ENCODE measurements at regions not wholly inside any gene's neighbourhood (a gene's known extent, or its start where the extent isn't known, plus 50 kb on each side); places are given as distances from the start of the nearest gene placed in this dataset.

- no peak for DNase-seq (ENCODE audit: low read depth in 1 of 2, low spot score in 1 of 2)
- ATAC-seq = no peak
- CTCF ChIA-PET = no interaction called here
- Histone ChIP-seq H3K4me2 (no peak overlapping the region), H3K27ac (no peak overlapping the region), H3K4me3 (no peak overlapping the region), H3K9me3 (peaks cover 14% of the 10 kb centered on the region; the same call in 1 of the 3 replicates), H3K4me1 (no peaks in the 10 kb centered on the region)
- WGBS (ENCODE audit: missing lambda C conversion rate) = 85% methylated on average over 5 of the region's 5 CpGs
- no peak for TF ChIP-seq CHD2 (IDR thresholded peaks at IDR 0.05; ENCODE audit: low read length, partially characterized antibody)
- TF ChIP-seq, protein P1, sequence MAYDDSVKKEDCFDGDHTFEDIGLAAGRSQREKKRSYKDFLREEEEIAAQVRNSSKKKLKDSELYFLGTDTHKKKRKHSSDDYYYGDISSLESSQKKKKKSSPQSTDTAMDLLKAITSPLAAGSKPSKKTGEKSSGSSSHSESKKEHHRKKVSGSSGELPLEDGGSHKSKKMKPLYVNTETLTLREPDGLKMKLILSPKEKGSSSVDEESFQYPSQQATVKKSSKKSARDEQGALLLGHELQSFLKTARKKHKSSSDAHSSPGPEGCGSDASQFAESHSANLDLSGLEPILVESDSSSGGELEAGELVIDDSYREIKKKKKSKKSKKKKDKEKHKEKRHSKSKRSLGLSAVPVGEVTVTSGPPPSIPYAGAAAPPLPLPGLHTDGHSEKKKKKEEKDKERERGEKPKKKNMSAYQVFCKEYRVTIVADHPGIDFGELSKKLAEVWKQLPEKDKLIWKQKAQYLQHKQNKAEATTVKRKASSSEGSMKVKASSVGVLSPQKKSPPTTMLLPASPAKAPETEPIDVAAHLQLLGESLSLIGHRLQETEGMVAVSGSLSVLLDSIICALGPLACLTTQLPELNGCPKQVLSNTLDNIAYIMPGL (CRISPR knock-in tag; IDR thresholded peaks at IDR 0.05; ENCODE audit: borderline replicate concordance) = no peak
- TF ChIP-seq JUN (IDR thresholded peaks at IDR 0.05) = no peak
- no peak for TF ChIP-seq MAZ (IDR thresholded peaks at IDR 0.05; ENCODE audit: borderline replicate concordance, low read depth, low read length)
- no peak for TF ChIP-seq HOXB13 (CRISPR knock-in tag; IDR thresholded peaks at IDR 0.05; ENCODE audit: low read depth)
- FAIRE-seq = peak; percentile 46
- POLR2A ChIA-PET = no interaction called here
These were observed 54.8 kb downstream of the NOG start for GRCh38 chr17:56648321-56648720.

DNA sequence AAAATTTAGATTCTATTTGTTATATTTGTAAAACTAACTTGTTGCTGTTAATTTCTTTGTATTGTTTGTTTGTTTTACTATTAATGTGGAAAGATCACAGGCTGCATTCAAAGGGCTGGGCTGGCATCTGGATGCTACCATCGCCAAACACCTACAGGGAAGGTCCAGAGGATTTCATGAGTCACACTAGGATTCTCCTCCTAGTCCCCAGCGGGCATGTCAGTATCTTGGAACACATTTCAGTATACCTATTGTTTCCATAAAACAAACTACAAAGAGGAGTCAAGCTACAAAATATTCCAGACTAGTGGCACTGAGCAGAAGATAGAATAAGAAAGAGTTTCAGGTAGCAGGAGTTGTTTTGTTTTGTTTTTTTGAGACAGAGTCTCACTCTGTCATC lies 55.3 kb downstream of the NOG start:
- H3K9me3 ChIP-seq = peaks cover 14% of the 10 kb centered on the region; the same call in 1 of the 3 replicates
- DNase-seq (ENCODE audit: low read depth in 1 of 2, low spot score in 1 of 2) (no peak), FAIRE-seq (no peak), ATAC-seq (no peak)
- 10% methylated on average over 2 of the region's 2 CpGs for WGBS (ENCODE audit: missing lambda C conversion rate)
- H3K4me3 ChIP-seq = no peak overlapping the region
- CTCF ChIA-PET = no interaction called here
- no peaks in the 10 kb centered on the region for H3K4me1 ChIP-seq
- TF ChIP-seq ESRRA (IDR thresholded peaks at IDR 0.05; ENCODE audit: borderline replicate concordance, low read length) = no peak
- TF ChIP-seq CEBPB (IDR thresholded peaks at IDR 0.05) = no peak
- no peak for TF ChIP-seq EHMT2 (IDR thresholded peaks at IDR 0.05; ENCODE audit: low read depth)
- TF ChIP-seq MAZ (IDR thresholded peaks at IDR 0.05; ENCODE audit: borderline replicate concordance, low read depth, low read length) = no peak
- TF ChIP-seq, protein P2, sequence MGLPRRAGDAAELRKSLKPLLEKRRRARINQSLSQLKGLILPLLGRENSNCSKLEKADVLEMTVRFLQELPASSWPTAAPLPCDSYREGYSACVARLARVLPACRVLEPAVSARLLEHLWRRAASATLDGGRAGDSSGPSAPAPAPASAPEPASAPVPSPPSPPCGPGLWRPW (IDR thresholded peaks at IDR 0.05) = no peak
- TF ChIP-seq HOXB13 (CRISPR knock-in tag; IDR thresholded peaks at IDR 0.05; ENCODE audit: low read depth) = no peak
- TF ChIP-seq, protein P3, sequence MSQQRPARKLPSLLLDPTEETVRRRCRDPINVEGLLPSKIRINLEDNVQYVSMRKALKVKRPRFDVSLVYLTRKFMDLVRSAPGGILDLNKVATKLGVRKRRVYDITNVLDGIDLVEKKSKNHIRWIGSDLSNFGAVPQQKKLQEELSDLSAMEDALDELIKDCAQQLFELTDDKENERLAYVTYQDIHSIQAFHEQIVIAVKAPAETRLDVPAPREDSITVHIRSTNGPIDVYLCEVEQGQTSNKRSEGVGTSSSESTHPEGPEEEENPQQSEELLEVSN (IDR thresholded peaks at IDR 0.05; ENCODE audit: borderline replicate concordance, low read depth) = no peak
- no peak for TF ChIP-seq GATA3 (IDR thresholded peaks at IDR 0.05; ENCODE audit: borderline replicate concordance)
- TF ChIP-seq FOSL2 (IDR thresholded peaks at IDR 0.05) = no peak
- TF ChIP-seq FOSL2 (CRISPR knock-in tag; IDR thresholded peaks at IDR 0.05) = no peak
- TF ChIP-seq NR3C1 (IDR thresholded peaks at IDR 0.05) = no peak
- TF ChIP-seq POLR2A (IDR thresholded peaks at IDR 0.05; ENCODE audit: low read length) = no peak
- TF ChIP-seq CBX8 (IDR thresholded peaks at IDR 0.05) = no peak
- TF ChIP-seq USF2 (IDR thresholded peaks at IDR 0.05) = no peak
- no peak overlapping the region for H3K27ac ChIP-seq
- POLR2A ChIA-PET = no interaction called here
- H3K4me2 ChIP-seq = no peak overlapping the region

GRCh38 chr17:56652628-56653027 lies 59.1 kb downstream of the NOG start:
- WGBS (ENCODE audit: missing lambda C conversion rate) = 4% methylated on average over 2 of the region's 2 CpGs
- DNase-seq (ENCODE audit: low read depth in 1 of 2, low spot score in 1 of 2) (peak in 1 of 2 experiments; percentile 19), ATAC-seq (peak; percentile 23 to 58; a peak in 3 of 6 replicates), FAIRE-seq (no peak)
- POLR2A ChIA-PET = no interaction called here
- TF ChIP-seq EHF (CRISPR knock-in tag; IDR thresholded peaks at IDR 0.05) (no peak), MAFK (IDR thresholded peaks at IDR 0.05; ENCODE audit: partially characterized antibody) (peak; percentile 28)
- CTCF ChIA-PET = interaction anchor here (0.7 to 1.6 kb wide), 5 partner anchors 12 to 61 kb away, joined by 3 to 5 read pairs (median 4); no protein-coding TSS in a partner anchor
- Histone ChIP-seq H3K4me2 (no peak overlapping the region), H3K4me3 (no peak overlapping the region), H3K27ac (no peak overlapping the region), H3K9me3 (peaks cover 19% of the 10 kb centered on the region; the same call in 1 of the 3 replicates), H3K4me1 (no peaks in the 10 kb centered on the region)
